Erythroblast (primary cell): ENCODE measurements at regions not wholly inside any gene's neighbourhood (a gene's known extent, or its start where the extent isn't known, plus 50 kb on each side); places are given as distances from the start of the nearest gene placed in this dataset.

Experiments
- GATA1 ChIP-seq: IDR thresholded peaks from 2 replicates; pipeline ENCODE4 v1.6.1; 2011; ENCODE audit warnings: low read depth, mild to moderate bottlenecking, control low read depth, low read length, moderate library complexity
- POLR2A ChIP-seq: IDR thresholded peaks from 2 replicates; pipeline ENCODE4 v1.6.1; 2011; ENCODE audit warnings: mild to moderate bottlenecking, low read length

- no peak for TF ChIP-seq POLR2A
- TF ChIP-seq GATA1: no peak
Observed at GRCh38 chr6:86456821-86457220, 480.5 kb upstream of the HTR1E start.
